ENCODE measurements at regions not wholly inside any gene's neighbourhood (a gene's known extent, or its start where the extent isn't known, plus 50 kb on each side); places are given as distances from the start of the nearest gene placed in this dataset.

DNA sequence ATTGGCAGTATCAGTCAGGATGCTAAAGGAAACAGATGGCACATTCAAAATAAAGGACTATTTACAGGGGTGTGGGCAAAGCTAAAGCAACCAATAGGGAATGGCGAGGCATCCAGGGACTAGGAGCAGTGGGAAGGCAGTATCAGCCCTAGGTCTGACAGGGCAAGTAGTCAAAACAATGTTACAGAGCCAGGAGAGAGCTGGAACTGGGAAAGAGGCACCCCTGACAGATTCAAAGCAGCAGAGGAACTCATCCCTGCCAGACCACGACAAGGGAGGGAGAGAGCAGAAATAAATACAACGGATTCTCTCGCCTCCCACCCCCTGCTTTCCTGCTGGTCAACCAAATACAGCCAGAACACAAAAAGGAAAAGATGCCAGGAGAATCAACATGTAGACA lies 371.5 kb downstream of the NR2F1-AS1 start:
- no peak for TF ChIP-seq POLR2A (IDR thresholded peaks at IDR 0.05)
- TF ChIP-seq, protein P1, sequence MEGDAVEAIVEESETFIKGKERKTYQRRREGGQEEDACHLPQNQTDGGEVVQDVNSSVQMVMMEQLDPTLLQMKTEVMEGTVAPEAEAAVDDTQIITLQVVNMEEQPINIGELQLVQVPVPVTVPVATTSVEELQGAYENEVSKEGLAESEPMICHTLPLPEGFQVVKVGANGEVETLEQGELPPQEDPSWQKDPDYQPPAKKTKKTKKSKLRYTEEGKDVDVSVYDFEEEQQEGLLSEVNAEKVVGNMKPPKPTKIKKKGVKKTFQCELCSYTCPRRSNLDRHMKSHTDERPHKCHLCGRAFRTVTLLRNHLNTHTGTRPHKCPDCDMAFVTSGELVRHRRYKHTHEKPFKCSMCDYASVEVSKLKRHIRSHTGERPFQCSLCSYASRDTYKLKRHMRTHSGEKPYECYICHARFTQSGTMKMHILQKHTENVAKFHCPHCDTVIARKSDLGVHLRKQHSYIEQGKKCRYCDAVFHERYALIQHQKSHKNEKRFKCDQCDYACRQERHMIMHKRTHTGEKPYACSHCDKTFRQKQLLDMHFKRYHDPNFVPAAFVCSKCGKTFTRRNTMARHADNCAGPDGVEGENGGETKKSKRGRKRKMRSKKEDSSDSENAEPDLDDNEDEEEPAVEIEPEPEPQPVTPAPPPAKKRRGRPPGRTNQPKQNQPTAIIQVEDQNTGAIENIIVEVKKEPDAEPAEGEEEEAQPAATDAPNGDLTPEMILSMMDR (IDR thresholded peaks at IDR 0.05): no peak

All from thyroid gland (tissue), 4 donors.